Neuronal stem cell (in vitro differentiated cells): ENCODE measurements at regions not wholly inside any gene's neighbourhood (a gene's known extent, or its start where the extent isn't known, plus 50 kb on each side); places are given as distances from the start of the nearest gene placed in this dataset.
A peak's percentile ranks its signal among the peaks of the same experiment; 100 is the strongest.

Experiments
- DNase-seq: peaks from one replicate; pipeline ENCODE4 v3.0.0-alpha.2; 2013; ENCODE audit warnings: low spot score
- H2AFZ ChIP-seq: one replicate; pipeline ENCODE4 v1.6.1; 2013; ENCODE audit warnings: mild to moderate bottlenecking, low read length, inconsistent platforms
- H2AK5ac ChIP-seq: 2 replicates; pipeline ENCODE4 v1.6.1; 2013; ENCODE audit warnings: low read depth, mild to moderate bottlenecking, inconsistent platforms, low read length, moderate library complexity, mixed read lengths
- H2BK120ac ChIP-seq: 2 replicates; pipeline ENCODE4 v1.6.1; 2013; ENCODE audit warnings: low read depth, mild to moderate bottlenecking, inconsistent platforms, low read length, moderate library complexity, mixed read lengths
- H2BK12ac ChIP-seq: one replicate; pipeline ENCODE4 v1.6.1; 2013; ENCODE audit warnings: low read length, inconsistent platforms
- H2BK15ac ChIP-seq: 2 replicates; pipeline ENCODE4 v1.6.1; 2013; ENCODE audit warnings: mild to moderate bottlenecking, low read length, inconsistent platforms, mixed read lengths
- H2BK5ac ChIP-seq: one replicate; pipeline ENCODE4 v1.6.1; 2013; ENCODE audit warnings: inconsistent platforms, mild to moderate bottlenecking, low read length, moderate library complexity
- H3K14ac ChIP-seq: one replicate; pipeline ENCODE4 v1.6.1; 2013; ENCODE audit warnings: low read length, inconsistent platforms
- H3K18ac ChIP-seq: 2 replicates; pipeline ENCODE4 v1.6.1; 2013; ENCODE audit warnings: low read length, inconsistent platforms
- H3K23ac ChIP-seq: 2 replicates; pipeline ENCODE4 v1.6.1; 2013; ENCODE audit warnings: low read depth, mild to moderate bottlenecking, mixed read lengths, low read length, inconsistent platforms; ENCODE audit not compliant: poor library complexity
- H3K27ac ChIP-seq: replicated peaks from 3 replicates; pipeline ENCODE4 v1.5.1; 2013; ENCODE audit warnings: low read length, inconsistent platforms
- H3K27me3 ChIP-seq, 3 experiments: 2 replicates each; pipeline ENCODE4 v1.6.1; 2013; ENCODE audit warnings: low read length in 3 of 3, mild to moderate bottlenecking in 2 of 3, inconsistent platforms in 1 of 3, low read depth in 1 of 3, mixed read lengths in 1 of 3, moderate library complexity in 1 of 3; ENCODE audit not compliant: control insufficient read depth in 3 of 3, insufficient read depth in 3 of 3
- H3K36me3 ChIP-seq, 2 donors: replicated peaks in 1 of 2; 2 replicates each; pipeline ENCODE4 v1.6.1; 2013; ENCODE audit warnings: low read length in 2 of 2; ENCODE audit not compliant: control insufficient read depth in 2 of 2, insufficient read depth in 2 of 2
- H3K4ac ChIP-seq: 2 replicates; pipeline ENCODE4 v1.6.1; 2013; ENCODE audit warnings: inconsistent platforms, mild to moderate bottlenecking, low read length, moderate library complexity
- H3K4me1 ChIP-seq, 2 donors: 1 replicate in 1 of 2; 2 replicates in 1 of 2; pipeline ENCODE4 v1.6.1; 2013; ENCODE audit warnings: low read length in 2 of 2, low read depth in 1 of 2; ENCODE audit not compliant: control insufficient read depth in 2 of 2, insufficient read depth in 1 of 2
- H3K4me2 ChIP-seq: one replicate; pipeline ENCODE4 v1.6.1; 2013; ENCODE audit warnings: mild to moderate bottlenecking, low read length, inconsistent platforms; ENCODE audit not compliant: insufficient read depth, poor library complexity, severe bottlenecking
- H3K4me3 ChIP-seq, 2 donors: 2 replicates each; pipeline ENCODE4 v1.5.1; 2013; ENCODE audit warnings: low read length in 2 of 2, mild to moderate bottlenecking in 2 of 2, inconsistent platforms in 1 of 2, moderate library complexity in 1 of 2
- H3K79me1 ChIP-seq: one replicate; pipeline ENCODE4 v1.6.1; 2013; ENCODE audit warnings: low read depth, mild to moderate bottlenecking, inconsistent platforms, low read length, moderate library complexity
- H3K9ac ChIP-seq: one replicate; pipeline ENCODE4 v1.6.1; 2013; ENCODE audit warnings: mild to moderate bottlenecking, low read depth, low read length, inconsistent platforms; ENCODE audit not compliant: poor library complexity
- H3K9me3 ChIP-seq, 2 donors: replicated peaks in 1 of 2; 2 replicates each; pipeline versions ENCODE3 to v1.6.1; 2013; ENCODE audit warnings: low read length in 2 of 2, mild to moderate bottlenecking in 2 of 2, inconsistent platforms in 1 of 2, low read depth in 1 of 2, mixed read lengths in 1 of 2, moderate library complexity in 1 of 2; ENCODE audit not compliant: control insufficient read depth in 2 of 2, insufficient read depth in 1 of 2
- H4K8ac ChIP-seq: one replicate; pipeline ENCODE4 v1.6.1; 2013; ENCODE audit warnings: low read depth, mild to moderate bottlenecking, inconsistent platforms, low read length, moderate library complexity
- H4K91ac ChIP-seq: one replicate; pipeline ENCODE4 v1.6.1; 2013; ENCODE audit warnings: low read length, low read depth, mild to moderate bottlenecking, inconsistent platforms; ENCODE audit not compliant: poor library complexity
- WGBS, 2 donors: extraction: QIAGEN DNeasy Blood & Tissue Kit; methylation state at CpG; one replicate each; pipeline ENCODE4 v1.1.7; 2013; ENCODE audit warnings: missing lambda C conversion rate in 2 of 2, mixed read lengths in 1 of 2; ENCODE audit not compliant: insufficient read length in 2 of 2, insufficient replicate concordance in 1 of 2; ENCODE audit errors: extremely low coverage in 2 of 2; 5-methylcytosine and 5-hydroxymethylcytosine counted together

GRCh38 chr4:11019451-11020240, 335.1 kb upstream of the CLNK start:
- no peak overlapping the region for H3K27ac ChIP-seq
- no peaks in the 10 kb centered on the region for H3K27me3 ChIP-seq
- H2BK120ac ChIP-seq = no peak overlapping the region
- H3K36me3 ChIP-seq = no peaks in the 10 kb centered on the region
- peaks cover 0 to 2% of the 10 kb centered on the region in 2 donors for H3K9me3 ChIP-seq
- no peaks in the 10 kb centered on the region for H3K79me1 ChIP-seq
- no peak overlapping the region for H3K4me2 ChIP-seq
- H3K4me3 ChIP-seq = no peak overlapping the region
- H4K8ac ChIP-seq = no peak overlapping the region
- no peak overlapping the region for H4K91ac ChIP-seq
- no peak overlapping the region for H3K18ac ChIP-seq
- no peak for DNase-seq
- no peak overlapping the region for H3K9ac ChIP-seq
- H2BK15ac ChIP-seq = no peak overlapping the region
- no peak overlapping the region for H3K4ac ChIP-seq
- H3K14ac ChIP-seq = no peak overlapping the region
- H3K23ac ChIP-seq = no peak overlapping the region
- H2AK5ac ChIP-seq = no peak overlapping the region
- no CpG with 5 or more reads among the region's 8 CpGs for WGBS, 2 donors
- no peaks in the 10 kb centered on the region for H3K4me1 ChIP-seq
- no peak overlapping the region for H2BK5ac ChIP-seq
- H2BK12ac ChIP-seq = no peak overlapping the region
- no peak overlapping the region for H2AFZ ChIP-seq

- no peak overlapping the region for H2BK120ac ChIP-seq
- H3K18ac ChIP-seq = peak overlapping the region; percentile 63
- no peak overlapping the region for H4K8ac ChIP-seq
- H3K27me3 ChIP-seq = no peaks in the 10 kb centered on the region
- H2AK5ac ChIP-seq = no peak overlapping the region
- no peak for DNase-seq
- peak overlapping the region; percentile 14 for H2BK12ac ChIP-seq
- no peak overlapping the region for H3K4me3 ChIP-seq
- H3K14ac ChIP-seq = no peak overlapping the region
- no peak overlapping the region for H3K4ac ChIP-seq
- H3K23ac ChIP-seq = no peak overlapping the region
- no peak overlapping the region for H3K9ac ChIP-seq
- no peak overlapping the region for H2BK15ac ChIP-seq
- peaks cover 0 to 4% of the 10 kb centered on the region in 2 donors for H3K9me3 ChIP-seq
- H3K79me1 ChIP-seq = no peaks in the 10 kb centered on the region
- no peaks in the 10 kb centered on the region for H3K36me3 ChIP-seq
- no peak overlapping the region for H4K91ac ChIP-seq
- no peak overlapping the region for H3K27ac ChIP-seq
- peaks cover 0 to 11% of the 10 kb centered on the region in 2 donors for H3K4me1 ChIP-seq
- H2BK5ac ChIP-seq = no peak overlapping the region
- H3K4me2 ChIP-seq = no peak overlapping the region
- no peak overlapping the region for H2AFZ ChIP-seq
Observed at GRCh38 chr4:11014199-11014598, 329.6 kb upstream of the CLNK start.

- H3K4me3 ChIP-seq = peak overlapping the region in 1 of 2 donors; percentile 55
- no CpG with 5 or more reads among the region's 3 CpGs for WGBS, 2 donors
- peaks cover 0 to 11% of the 10 kb centered on the region in 2 donors for H3K4me1 ChIP-seq
- no peaks in the 10 kb centered on the region for H3K27me3 ChIP-seq
- H3K9me3 ChIP-seq = peaks cover 0 to 4% of the 10 kb centered on the region in 2 donors
- peak overlapping the region; percentile 1 for H3K14ac ChIP-seq
- no peak overlapping the region for H2BK12ac ChIP-seq
- H3K36me3 ChIP-seq = no peaks in the 10 kb centered on the region
- no peak overlapping the region for H2AFZ ChIP-seq
- H3K18ac ChIP-seq = peak overlapping the region; percentile 32
- no peak overlapping the region for H2BK15ac ChIP-seq
- H2BK5ac ChIP-seq = no peak overlapping the region
- H3K4ac ChIP-seq = no peak overlapping the region
- H3K27ac ChIP-seq = no peak overlapping the region
- no peak overlapping the region for H2AK5ac ChIP-seq
- H3K23ac ChIP-seq = no peak overlapping the region
- H2BK120ac ChIP-seq = no peak overlapping the region
- no peak for DNase-seq
- H3K79me1 ChIP-seq = no peaks in the 10 kb centered on the region
- no peak overlapping the region for H3K9ac ChIP-seq
- no peak overlapping the region for H4K91ac ChIP-seq
- no peak overlapping the region for H4K8ac ChIP-seq
- no peak overlapping the region for H3K4me2 ChIP-seq
Observed at GRCh38 chr4:11013094-11013664, 328.6 kb upstream of the CLNK start.

GRCh38 chr4:11011249-11011648, 326.7 kb upstream of the CLNK start:
- Histone ChIP-seq H3K27ac (no peak overlapping the region), H3K9ac (no peak overlapping the region), H3K18ac (no peak overlapping the region), H3K27me3 (no peaks in the 10 kb centered on the region), H2BK12ac (no peak overlapping the region), H3K36me3 (no peaks in the 10 kb centered on the region), H3K14ac (no peak overlapping the region), H3K9me3 (peaks cover 0 to 4% of the 10 kb centered on the region in 2 donors), H2BK5ac (no peak overlapping the region), H3K79me1 (no peaks in the 10 kb centered on the region), H4K91ac (no peak overlapping the region), H2BK120ac (no peak overlapping the region), H3K4me1 (peaks cover 0 to 11% of the 10 kb centered on the region in 2 donors), H3K23ac (no peak overlapping the region), H4K8ac (no peak overlapping the region), H2AK5ac (no peak overlapping the region), H3K4me2 (no peak overlapping the region), H2AFZ (no peak overlapping the region), H3K4ac (no peak overlapping the region), H2BK15ac (no peak overlapping the region), H3K4me3 (no peak overlapping the region)
- DNase-seq = no peak
- WGBS, 2 donors = no CpG with 5 or more reads among the region's 3 CpGs
